PC-9 (cell line): ENCODE measurements at regions not wholly inside any gene's neighbourhood (a gene's known extent, or its start where the extent isn't known, plus 50 kb on each side); places are given as distances from the start of the nearest gene placed in this dataset.

ENCODE experiments used
- CTCF ChIP-seq: fragments of 200-600 bp; sonication (generic); conservative IDR thresholded peaks from 2 replicates; pipeline ENCODE4 v1.6.1; 2017; ENCODE audit warnings: mixed run types, antibody characterized with exemption, mild to moderate bottlenecking, moderate library complexity
- EZH2 ChIP-seq: fragments of 200-600 bp; sonication (generic); IDR thresholded peaks from 2 replicates; pipeline ENCODE4 v1.8.0; 2017; ENCODE audit warnings: antibody characterized with exemption, low read depth

GRCh38 chr18:30186245-30186644, 856.3 kb downstream of the DSC3 start:
- TF ChIP-seq CTCF (no peak), EZH2 (no peak)
